Stimulated activated CD8-positive, alpha-beta memory T cell treated with anti-CD3 and anti-CD28 coated beads, Interleukin-4, amount 100 ng/mL, for 24 hours (primary cell): ENCODE measurements at regions not wholly inside any gene's neighbourhood (a gene's known extent, or its start where the extent isn't known, plus 50 kb on each side); places are given as distances from the start of the nearest gene placed in this dataset.
"Not testable (repeated sequence)": the region's sequence is repeated elsewhere in the genome, so short reads cannot be mapped to it uniquely, and the experiment has no call there.

Source experiments
- DNase-seq: peaks from one replicate; pipeline ENCODE4 v3.0.0-alpha.2; 2020; ENCODE audit warnings: low read depth

- no peak for DNase-seq
Observed at GRCh38 chr3:5822843-5823242, 635.3 kb downstream of the EDEM1 start.

- no peak for DNase-seq
Observed at GRCh38 chr3:5826467-5826866, 639.0 kb downstream of the EDEM1 start.

- DNase-seq = no peak
Observed at GRCh38 chr3:5828251-5828650, 640.7 kb downstream of the EDEM1 start.

GRCh38 chr3:5840056-5840455 lies 652.5 kb downstream of the EDEM1 start:
- no peak for DNase-seq

GRCh38 chr3:5841599-5841998 lies 654.1 kb downstream of the EDEM1 start:
- no peak for DNase-seq

GRCh38 chr3:5846261-5846660 lies 658.8 kb downstream of the EDEM1 start:
- DNase-seq = no peak

GRCh38 chr3:5861151-5861550 lies 673.6 kb downstream of the EDEM1 start:
- no peak for DNase-seq

GRCh38 chr3:5874931-5875341 lies 687.4 kb downstream of the EDEM1 start:
- no peak for DNase-seq

GRCh38 chr3:5888851-5889250 lies 701.3 kb downstream of the EDEM1 start:
- DNase-seq = no peak

- no peak for DNase-seq
Observed at GRCh38 chr3:5889374-5889773, 701.9 kb downstream of the EDEM1 start.

GRCh38 chr3:5891711-5892110 lies 704.2 kb downstream of the EDEM1 start:
- DNase-seq = no peak

- DNase-seq = no peak
Observed at GRCh38 chr3:5898106-5898505, 710.6 kb downstream of the EDEM1 start.

GRCh38 chr3:5899014-5899761 lies 711.7 kb downstream of the EDEM1 start:
- no peak for DNase-seq

- no peak for DNase-seq
Observed at GRCh38 chr3:5917932-5918331, 730.4 kb downstream of the EDEM1 start.

- no peak for DNase-seq
Observed at GRCh38 chr3:5918626-5919025, 731.1 kb downstream of the EDEM1 start.

GRCh38 chr3:5929027-5929426 lies 741.5 kb downstream of the EDEM1 start:
- no peak for DNase-seq

GRCh38 chr3:5944061-5944460 lies 756.6 kb downstream of the EDEM1 start:
- not testable (repeated sequence) for DNase-seq

GRCh38 chr3:5948084-5948483 lies 760.6 kb downstream of the EDEM1 start:
- DNase-seq = no peak

- DNase-seq = no peak
Observed at GRCh38 chr3:5951026-5951425, 763.5 kb downstream of the EDEM1 start.

GRCh38 chr3:5972586-5972985 lies 785.1 kb downstream of the EDEM1 start:
- no peak for DNase-seq

- no peak for DNase-seq
Observed at GRCh38 chr3:5974630-5975322, 787.3 kb downstream of the EDEM1 start.

GRCh38 chr3:5977331-5977730 lies 789.8 kb downstream of the EDEM1 start:
- no peak for DNase-seq

GRCh38 chr3:5980475-5980874 lies 793.0 kb downstream of the EDEM1 start:
- DNase-seq = no peak

GRCh38 chr3:5994651-5995050 lies 807.1 kb downstream of the EDEM1 start:
- DNase-seq = no peak
